ENCODE measurements at regions not wholly inside any gene's neighbourhood (a gene's known extent, or its start where the extent isn't known, plus 50 kb on each side); places are given as distances from the start of the nearest gene placed in this dataset.

DNA sequence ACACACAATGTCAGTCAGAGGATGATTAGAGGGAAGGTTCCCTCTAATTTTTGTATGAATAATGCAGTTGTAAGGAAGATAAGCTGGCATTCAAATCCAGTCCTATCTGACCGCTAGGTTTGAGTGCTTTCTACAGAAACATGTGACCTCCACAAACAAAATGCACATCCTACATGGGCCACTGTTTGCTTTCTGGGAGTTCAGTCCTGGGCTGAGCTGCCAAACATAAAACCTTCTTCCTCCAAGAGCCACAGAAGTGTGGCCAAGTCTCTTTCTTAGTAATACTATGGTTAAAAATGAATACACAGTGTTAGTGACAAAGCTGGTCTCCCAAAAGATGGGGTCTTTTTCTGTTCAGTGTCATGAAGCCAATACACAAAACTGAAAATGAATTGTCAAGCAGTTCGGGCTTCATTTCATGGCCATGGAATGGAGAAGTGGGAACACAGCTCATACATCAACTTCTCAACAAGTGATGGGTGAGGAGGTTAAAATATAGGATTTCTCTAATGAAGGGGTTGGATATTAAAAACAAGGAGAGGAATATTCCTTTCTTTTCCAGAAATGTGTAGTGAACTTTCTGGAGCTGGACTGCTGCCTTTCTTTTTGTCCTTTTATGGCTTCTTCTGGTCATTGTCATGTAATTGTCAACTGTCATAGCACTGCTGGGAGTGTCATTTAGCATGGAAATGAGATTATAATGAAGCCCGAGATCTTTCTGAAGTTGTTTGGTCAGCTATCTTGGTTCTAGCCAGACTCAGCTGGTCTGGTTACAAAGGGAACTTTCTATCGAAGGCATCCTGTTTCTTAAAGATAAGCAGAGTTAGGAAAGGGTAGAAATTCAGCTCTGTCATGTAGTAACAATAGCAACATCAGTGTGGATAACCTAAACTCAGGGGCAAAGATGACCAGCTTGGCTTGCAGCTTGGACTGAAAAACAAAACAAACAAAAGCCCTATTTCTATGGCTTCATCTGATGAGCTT, 135.1 kb downstream of the CHD1L start:
- no peak overlapping the region for H3K27ac ChIP-seq
- no peaks in the 10 kb centered on the region for H3K9me3 ChIP-seq (ENCODE audit: low read depth)
- no peak overlapping the region for H3K4me3 ChIP-seq
- H3K9me2 ChIP-seq (replicated peaks; ENCODE audit: insufficient read depth), result no peaks in the 10 kb centered on the region
- no peaks in the 10 kb centered on the region for H3K79me2 ChIP-seq
- 58% methylated on average over 4 of the region's 4 CpGs for WGBS (ENCODE audit: low lambda C conversion rate, missing lambda C conversion rate)
- TF ChIP-seq, protein P1, sequence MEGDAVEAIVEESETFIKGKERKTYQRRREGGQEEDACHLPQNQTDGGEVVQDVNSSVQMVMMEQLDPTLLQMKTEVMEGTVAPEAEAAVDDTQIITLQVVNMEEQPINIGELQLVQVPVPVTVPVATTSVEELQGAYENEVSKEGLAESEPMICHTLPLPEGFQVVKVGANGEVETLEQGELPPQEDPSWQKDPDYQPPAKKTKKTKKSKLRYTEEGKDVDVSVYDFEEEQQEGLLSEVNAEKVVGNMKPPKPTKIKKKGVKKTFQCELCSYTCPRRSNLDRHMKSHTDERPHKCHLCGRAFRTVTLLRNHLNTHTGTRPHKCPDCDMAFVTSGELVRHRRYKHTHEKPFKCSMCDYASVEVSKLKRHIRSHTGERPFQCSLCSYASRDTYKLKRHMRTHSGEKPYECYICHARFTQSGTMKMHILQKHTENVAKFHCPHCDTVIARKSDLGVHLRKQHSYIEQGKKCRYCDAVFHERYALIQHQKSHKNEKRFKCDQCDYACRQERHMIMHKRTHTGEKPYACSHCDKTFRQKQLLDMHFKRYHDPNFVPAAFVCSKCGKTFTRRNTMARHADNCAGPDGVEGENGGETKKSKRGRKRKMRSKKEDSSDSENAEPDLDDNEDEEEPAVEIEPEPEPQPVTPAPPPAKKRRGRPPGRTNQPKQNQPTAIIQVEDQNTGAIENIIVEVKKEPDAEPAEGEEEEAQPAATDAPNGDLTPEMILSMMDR (IDR thresholded peaks at IDR 0.05; ENCODE audit: poor library complexity), result no peak
- TF ChIP-seq EZH2 (IDR thresholded peaks at IDR 0.05; ENCODE audit: borderline replicate concordance) (no peak), EZH2phosphoT487 (IDR thresholded peaks at IDR 0.05; ENCODE audit: low read depth, severe bottlenecking, unreplicated experiment) (no peak)
- H3K4me2 ChIP-seq, result no peak overlapping the region
- no peaks in the 10 kb centered on the region for H4K20me1 ChIP-seq (ENCODE audit: insufficient read depth, poor library complexity, severe bottlenecking)
- no peak for DNase-seq (ENCODE audit: low spot score)
- H3K27me3 ChIP-seq, result no peaks in the 10 kb centered on the region
- no peaks in the 10 kb centered on the region for H3K36me3 ChIP-seq (replicated peaks; ENCODE audit: insufficient read depth, low read depth)
- no peak overlapping the region for H2AFZ ChIP-seq
- H3K4me1 ChIP-seq (ENCODE audit: insufficient read depth), result no peaks in the 10 kb centered on the region

DNA sequence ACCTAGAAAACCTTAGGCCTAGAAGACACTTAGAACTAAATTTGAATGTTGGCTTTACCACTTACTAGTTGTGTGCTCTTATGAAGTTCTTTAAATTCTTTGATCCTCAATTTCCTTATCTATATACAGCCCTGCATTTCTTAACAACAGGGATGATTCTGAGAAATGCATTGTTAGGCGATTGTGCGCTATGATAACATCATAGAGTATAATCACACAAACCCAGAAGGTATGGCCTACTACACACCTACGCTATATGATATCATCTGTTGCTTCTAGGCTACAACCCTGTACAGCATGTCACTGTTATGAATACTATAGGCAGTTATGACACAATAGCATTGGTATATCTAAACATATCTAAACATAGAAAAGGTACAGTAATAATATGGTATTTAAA, 137.4 kb downstream of the CHD1L start:
- Histone ChIP-seq H2AFZ (no peak overlapping the region), H3K4me2 (no peak overlapping the region), H3K9me2 (replicated peaks; ENCODE audit: insufficient read depth) (no peaks in the 10 kb centered on the region), H3K79me2 (no peaks in the 10 kb centered on the region), H3K27ac (no peak overlapping the region), H3K9me3 (ENCODE audit: low read depth) (no peaks in the 10 kb centered on the region), H3K4me1 (ENCODE audit: insufficient read depth) (no peaks in the 10 kb centered on the region), H4K20me1 (ENCODE audit: insufficient read depth, poor library complexity, severe bottlenecking) (no peaks in the 10 kb centered on the region), H3K36me3 (replicated peaks; ENCODE audit: insufficient read depth, low read depth) (no peaks in the 10 kb centered on the region), H3K4me3 (no peak overlapping the region), H3K27me3 (no peaks in the 10 kb centered on the region)
- DNase-seq (ENCODE audit: low spot score), result no peak
- no peak for TF ChIP-seq EZH2phosphoT487 (IDR thresholded peaks at IDR 0.05; ENCODE audit: low read depth, severe bottlenecking, unreplicated experiment)
- TF ChIP-seq, protein P1 (IDR thresholded peaks at IDR 0.05; ENCODE audit: poor library complexity), result no peak
- no peak for TF ChIP-seq EZH2 (IDR thresholded peaks at IDR 0.05; ENCODE audit: borderline replicate concordance)
- 95% methylated on average over 3 of the region's 3 CpGs for WGBS (ENCODE audit: low lambda C conversion rate, missing lambda C conversion rate)

- Histone ChIP-seq H4K20me1 (ENCODE audit: insufficient read depth, poor library complexity, severe bottlenecking) (no peaks in the 10 kb centered on the region), H3K4me1 (ENCODE audit: insufficient read depth) (no peaks in the 10 kb centered on the region), H3K36me3 (replicated peaks; ENCODE audit: insufficient read depth, low read depth) (no peaks in the 10 kb centered on the region), H3K4me2 (no peak overlapping the region), H3K4me3 (no peak overlapping the region), H3K27ac (no peak overlapping the region), H3K27me3 (no peaks in the 10 kb centered on the region), H3K9me3 (ENCODE audit: low read depth) (no peaks in the 10 kb centered on the region), H3K79me2 (no peaks in the 10 kb centered on the region), H3K9me2 (replicated peaks; ENCODE audit: insufficient read depth) (no peaks in the 10 kb centered on the region), H2AFZ (no peak overlapping the region)
- WGBS (ENCODE audit: low lambda C conversion rate, missing lambda C conversion rate), result 59% methylated on average over 2 of the region's 2 CpGs
- DNase-seq (ENCODE audit: low spot score), result no peak
- TF ChIP-seq EZH2phosphoT487 (IDR thresholded peaks at IDR 0.05; ENCODE audit: low read depth, severe bottlenecking, unreplicated experiment) (no peak), EZH2 (IDR thresholded peaks at IDR 0.05; ENCODE audit: borderline replicate concordance) (no peak)
- TF ChIP-seq, protein P1 (IDR thresholded peaks at IDR 0.05; ENCODE audit: poor library complexity), result no peak
Measured at GRCh38 chr1:147384804-147385203, 142.3 kb downstream of the CHD1L start.
